T-helper 1 cell (primary cell): ENCODE measurements at regions not wholly inside any gene's neighbourhood (a gene's known extent, or its start where the extent isn't known, plus 50 kb on each side); places are given as distances from the start of the nearest gene placed in this dataset.
"Not testable (repeated sequence)": the region's sequence is repeated elsewhere in the genome, so short reads cannot be mapped to it uniquely, and the experiment has no call there.

Source experiments
- DNase-seq, 5 donors: peaks; one replicate each; pipeline ENCODE4 v3.0.0-alpha.2; 2012 to 2020

DNA sequence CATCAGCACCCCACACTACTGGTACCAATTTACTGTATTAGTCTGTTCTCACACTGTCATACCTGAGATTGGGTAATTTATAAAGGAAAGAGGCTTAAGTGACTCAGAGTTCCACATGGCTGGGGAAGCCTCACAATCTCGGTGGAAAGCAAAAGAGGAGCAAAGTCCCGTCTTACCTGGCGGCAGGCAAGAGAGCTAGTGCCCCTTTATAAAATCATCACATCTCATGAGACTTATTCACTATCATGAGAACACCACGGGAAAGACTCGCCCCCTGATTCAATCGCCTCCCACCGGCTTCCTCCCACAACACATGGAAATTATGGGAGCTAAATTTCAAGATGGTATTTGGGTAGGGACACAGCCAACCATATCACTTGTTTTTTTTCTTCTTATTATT is 717.2 kb downstream of the TRIB2 start:
- no peak for DNase-seq

DNA sequence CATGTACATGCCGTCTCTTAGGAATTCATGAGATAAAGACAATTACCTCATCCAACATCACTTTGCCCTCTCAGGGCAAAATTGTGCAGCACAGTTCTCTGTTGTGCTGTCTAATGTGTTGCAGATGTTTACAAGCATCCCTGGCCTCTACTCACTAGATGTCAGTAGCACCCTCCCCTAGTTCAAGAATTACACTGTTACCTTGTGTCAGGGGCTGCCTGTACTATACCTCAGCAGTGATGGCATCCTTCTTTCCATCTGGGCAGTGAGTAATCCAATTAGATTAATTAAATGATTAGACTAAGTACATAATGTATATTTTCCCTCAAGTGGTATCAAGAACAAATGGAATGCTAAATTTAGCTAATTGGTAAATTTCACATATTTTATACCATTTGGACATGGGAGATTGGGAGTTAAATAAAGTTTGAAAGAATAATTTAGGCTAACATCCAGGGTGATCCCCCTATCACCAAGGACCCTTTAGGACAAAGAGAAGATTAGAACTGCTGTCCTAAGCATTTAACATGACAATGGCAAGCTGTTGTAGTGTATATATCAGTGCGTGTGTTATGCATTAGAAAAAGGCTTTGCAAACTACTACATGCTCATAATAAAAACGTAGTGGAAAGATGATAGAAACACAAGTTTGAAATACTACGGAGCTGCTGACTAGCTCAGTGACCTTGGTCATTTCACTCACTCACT is 727.0 kb downstream of the TRIB2 start:
- DNase-seq = not testable (repeated sequence)

DNA sequence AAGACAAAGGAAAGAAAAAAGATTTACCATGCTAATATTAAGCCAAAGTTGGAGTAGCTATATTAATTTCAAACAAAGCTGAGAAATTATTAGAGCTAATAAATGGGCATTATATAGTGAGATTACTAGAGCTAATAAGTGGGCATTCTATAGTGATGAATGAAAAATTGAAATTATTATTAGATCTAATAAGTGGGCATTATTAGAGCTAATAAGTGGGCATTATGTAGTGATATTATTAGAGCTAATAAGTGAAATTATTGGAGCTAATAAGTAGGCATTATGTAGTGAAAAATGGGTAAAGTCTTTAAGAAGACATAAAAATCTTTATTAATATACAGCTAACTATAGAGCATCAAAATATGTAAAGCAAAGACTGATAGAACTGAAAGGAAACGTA is 745.7 kb downstream of the TRIB2 start:
- DNase-seq = no peak

DNA sequence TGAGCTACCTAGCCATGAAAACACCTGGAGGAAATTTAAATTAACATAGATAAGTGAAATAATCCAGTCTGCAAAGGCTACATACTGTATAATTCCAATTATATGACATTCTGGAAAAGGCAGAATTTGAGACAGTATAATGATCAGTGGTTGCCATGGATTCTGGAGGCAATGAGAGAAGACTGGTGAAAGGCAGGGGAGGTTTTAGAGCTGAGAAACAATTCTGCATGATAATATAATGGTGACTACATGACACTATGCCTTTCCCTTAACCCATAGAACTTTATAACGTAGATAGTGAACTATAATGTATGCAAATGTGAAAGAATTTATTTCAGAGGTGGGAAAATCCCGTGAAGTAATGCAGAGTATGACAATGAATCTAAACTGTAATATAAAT is 749.3 kb downstream of the TRIB2 start:
- no peak for DNase-seq

DNA sequence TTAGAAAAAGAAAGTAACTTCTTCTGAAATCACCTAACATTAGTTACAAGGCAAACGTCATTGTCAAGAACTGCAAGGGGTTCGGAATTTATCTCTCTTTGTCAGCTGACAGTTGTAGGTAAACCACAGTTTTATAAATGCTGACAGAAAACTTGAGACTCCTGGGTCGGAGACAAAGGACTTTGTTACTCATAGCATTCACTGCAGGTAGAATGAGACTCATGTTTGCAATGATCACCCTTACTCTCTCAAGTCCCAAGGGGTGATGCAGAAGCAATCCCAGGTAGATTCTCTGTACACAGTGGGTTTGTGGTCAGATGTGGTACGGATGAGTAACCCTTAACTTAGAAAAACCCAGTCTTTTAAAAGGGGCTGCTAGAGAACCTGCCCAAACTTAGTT is 757.8 kb downstream of the TRIB2 start:
- DNase-seq = no peak

DNA sequence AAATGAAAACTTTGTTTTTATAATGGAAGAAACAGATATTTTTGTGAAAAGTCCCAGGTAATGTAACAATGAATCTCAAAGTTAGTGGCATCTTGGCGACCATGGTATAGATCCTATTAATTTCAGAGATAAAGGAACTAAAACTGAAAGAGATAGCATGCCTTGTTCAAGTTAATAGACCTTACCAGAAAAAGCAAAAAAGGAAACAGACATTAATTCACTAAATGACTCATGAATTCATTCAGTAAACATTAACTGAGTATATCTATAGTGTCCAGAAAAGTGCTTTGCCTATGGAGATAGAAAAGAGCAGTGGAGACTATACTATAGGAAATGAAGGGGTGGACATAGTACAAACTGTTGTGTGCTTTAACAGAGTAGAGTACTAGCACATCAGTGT is 763.3 kb downstream of the TRIB2 start:
- no peak for DNase-seq

DNA sequence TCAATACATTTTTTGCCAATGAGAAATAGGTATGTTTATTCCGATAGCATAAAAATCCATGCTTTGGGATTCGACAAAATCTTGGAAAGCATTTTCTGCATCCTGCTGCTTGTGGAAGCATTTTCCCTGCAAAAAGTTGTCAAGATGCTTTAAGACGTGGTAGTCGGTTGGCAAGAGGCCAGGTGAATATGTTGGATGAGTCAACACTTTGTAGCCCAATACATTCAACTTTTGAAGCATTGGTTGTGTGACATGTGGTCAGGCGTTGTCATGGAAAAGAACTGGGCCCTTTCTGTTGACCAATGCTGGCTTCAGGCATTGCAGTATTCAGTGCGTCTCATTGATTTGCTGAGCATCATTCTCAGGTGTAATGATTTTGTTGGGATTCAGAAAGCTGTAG is 764.5 kb downstream of the TRIB2 start:
- DNase-seq = no peak

DNA sequence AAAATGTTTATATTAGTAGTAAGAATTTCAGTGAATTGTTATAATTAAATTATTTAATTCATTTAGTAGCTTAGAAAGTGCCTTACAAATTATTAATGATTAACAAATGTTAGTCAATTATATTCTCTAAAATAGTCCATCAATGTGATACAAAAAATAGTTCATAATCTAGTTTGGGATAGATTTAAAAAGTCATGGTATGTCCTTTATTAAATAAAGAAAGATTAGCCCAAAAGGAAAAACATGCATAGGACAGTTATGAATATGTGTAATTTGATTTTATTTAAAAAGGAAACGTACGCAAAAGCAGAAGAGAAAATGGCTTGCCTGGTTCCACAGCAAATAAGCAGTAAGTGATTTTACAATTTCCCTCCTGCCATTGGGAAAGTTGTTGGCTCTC is 768.5 kb downstream of the TRIB2 start:
- no peak for DNase-seq

DNA sequence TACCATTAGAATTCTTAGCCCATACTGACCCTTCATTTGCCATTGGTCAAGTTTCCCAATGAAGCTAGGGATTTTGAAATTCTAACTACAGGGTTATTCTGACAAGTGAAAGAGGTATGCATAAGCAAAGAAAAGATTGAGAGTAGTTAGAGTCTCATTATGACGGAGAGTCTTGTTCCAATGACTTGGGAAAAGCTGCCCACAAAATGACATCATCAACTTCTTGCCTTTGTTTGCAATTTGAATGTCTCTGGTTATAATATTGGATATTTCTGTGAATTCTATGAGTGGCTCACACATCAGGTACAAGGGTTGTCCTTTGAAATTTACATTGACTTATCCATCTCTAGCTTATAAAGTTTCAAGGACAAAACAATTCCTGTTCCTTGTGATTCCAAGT is 772.2 kb downstream of the TRIB2 start:
- DNase-seq = no peak

DNA sequence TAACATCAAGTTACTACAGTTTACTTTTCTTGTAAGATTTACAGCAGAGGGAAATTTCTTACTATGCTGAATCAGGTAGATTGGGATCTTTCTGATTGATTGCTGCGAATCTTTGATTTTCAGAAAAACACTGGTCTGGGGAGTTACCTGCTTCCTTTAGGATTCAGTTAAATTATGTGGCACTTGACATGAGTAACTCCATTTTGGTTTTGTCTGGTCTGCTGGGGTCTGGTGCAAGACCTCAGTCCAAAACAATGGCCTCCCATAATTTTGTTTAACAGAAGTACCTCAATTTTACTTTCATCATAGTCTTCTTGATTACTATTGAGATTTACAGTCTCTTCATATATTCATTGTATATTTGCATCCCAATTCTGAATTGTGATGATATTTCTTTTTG is 775.5 kb downstream of the TRIB2 start:
- DNase-seq = no peak

DNA sequence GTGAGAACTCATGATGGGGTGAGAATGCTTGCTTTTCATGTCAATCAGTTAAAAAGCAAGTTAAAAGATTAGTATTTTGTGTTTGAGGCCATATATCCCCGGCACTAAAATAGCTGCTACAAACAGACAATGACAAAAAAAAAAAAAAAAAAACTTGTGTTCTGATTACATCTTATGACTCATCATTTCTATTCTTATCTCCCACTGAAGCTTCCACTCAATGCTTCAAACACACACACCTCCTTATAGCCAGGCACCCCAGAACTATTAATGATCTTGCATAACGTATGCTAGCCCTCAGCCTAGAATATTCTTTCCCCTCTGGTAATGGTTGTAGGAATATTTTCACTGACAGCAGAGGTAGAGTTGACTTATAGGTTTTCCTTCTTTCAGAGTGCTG is 778.3 kb downstream of the TRIB2 start:
- DNase-seq = no peak

DNA sequence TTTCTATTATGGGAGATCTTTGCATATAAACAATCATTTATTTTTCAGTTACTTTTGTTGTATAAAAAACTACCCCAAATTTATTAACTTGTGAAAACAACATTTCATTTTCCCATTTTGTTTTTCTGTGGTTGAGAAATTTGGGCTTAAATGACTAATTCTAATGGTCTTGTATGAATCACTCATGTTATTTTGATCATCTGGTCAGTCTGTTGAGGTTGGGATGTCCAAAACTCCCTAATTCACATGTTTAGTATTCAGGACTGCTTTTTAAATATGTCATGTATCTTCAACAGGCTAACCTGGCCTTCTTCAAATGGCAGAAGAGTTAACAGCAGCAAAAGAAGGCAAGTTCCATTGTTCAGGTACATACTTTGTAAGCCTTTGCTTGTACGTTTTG is 788.1 kb downstream of the TRIB2 start:
- DNase-seq = no peak

DNA sequence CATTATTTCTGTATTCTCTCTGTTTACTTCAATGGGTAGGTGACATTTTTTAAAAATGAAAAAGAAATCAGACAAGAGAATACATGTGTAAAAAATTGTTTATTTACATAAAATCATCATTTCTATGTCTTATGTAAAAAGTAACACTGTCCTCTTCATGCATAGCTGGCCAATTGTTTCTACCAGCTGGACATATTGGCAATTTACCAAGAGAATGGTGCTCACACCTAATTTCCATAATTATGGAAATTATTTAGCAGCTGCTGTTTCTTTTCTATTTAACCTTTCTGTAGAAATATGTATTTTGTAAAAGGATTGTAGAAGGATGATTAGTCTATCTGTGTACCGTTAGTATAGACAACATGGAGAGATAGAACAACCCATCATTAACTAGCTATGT is 791.9 kb downstream of the TRIB2 start:
- DNase-seq = no peak

DNA sequence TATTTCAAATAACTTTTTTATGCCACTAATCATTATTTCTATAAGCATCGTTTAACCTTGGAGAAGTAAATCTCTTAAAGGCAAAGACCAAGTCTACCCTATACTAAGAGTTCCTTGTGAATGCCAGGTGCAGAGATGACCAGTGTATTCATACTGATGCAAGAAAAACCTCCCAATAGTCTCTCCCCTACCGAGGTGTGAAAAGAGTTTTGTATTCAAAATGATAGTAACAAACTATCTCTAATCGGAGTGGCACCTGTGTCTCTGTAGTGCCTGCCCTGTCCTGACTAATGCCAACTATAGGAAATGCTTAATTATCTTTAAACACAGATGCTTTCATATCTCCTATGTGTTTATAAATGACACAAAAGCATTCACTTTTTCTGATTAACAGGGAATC is 798.5 kb downstream of the TRIB2 start:
- DNase-seq = no peak

DNA sequence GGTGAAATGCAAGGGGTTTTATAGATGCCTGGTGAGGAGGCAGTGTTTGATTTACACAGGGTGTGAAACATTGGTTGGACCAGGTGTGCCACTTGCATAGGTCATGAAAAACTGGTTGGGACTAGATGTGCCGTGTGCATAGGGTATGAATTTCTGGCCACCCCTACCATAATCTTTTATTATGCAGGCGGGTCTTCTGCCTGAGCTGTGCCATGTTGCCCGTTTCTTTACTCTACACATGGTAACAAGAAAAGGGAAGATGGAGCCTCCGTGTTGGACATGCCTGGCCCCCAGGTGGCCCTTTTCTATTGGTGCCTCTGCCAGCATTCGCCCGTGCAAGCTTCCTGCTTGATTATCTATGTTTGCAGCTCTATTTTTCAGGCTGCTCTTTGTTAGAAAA is 805.4 kb downstream of the TRIB2 start:
- DNase-seq = no peak

DNA sequence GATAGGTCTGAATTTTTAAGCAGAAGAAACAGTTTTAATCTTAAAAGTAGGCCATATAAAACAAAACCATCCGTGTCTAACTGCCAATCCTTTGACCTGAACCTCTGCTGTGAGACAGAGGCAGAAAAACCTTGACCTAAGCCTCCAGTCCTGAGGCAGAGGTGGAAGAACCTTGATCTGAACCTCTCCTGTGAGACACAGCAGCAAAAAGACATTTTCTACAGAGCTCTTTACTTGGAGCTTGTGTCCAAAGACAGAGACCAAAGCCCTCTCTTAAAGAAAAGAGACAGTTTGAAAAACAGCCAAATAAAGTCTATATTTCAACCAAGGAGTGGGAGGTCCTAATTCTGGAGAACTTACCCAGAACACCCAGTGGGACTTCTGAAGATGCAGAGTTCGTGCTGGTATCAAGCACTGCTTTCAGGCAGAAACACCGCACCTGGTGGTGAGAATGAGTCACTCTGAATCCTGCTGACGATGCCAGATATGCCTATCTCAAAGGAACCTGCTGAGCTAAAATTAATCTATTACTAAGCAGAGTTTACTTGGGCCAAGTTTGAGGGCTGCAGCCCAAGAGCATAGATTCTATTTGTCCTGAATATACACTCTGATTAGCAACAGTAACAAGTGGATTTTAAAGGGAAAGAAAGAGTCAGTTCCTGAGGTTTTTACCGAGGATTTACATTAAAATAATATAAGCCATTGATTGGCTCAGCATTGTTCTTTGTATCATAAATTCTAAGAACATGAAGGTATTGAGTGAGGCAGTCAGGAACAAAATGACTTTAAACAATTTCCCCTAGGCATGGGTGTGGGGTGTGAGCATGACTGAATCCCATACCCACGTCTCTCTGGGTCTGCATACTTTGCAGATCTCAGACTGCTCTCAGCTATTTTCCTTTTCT is 806.4 kb downstream of the TRIB2 start:
- no peak for DNase-seq

DNA sequence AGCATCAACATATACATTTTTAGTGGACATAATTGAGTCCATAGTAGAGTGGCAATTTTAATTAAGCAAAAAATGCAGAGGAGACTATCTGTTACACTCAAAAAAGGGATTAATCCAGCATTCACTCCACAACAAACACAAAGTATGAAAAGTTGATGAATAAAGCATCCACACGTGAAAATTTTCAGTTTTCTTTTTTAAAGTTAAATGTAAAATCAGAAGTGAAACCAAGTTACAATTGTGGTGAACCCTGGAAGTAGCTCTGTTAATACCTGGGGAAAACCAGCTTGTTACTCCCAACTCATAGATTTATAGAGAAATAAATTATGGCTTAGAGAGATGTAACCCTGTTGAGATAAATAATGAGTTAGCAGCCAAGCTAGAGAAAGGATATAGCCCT is 807.8 kb downstream of the TRIB2 start:
- no peak for DNase-seq

DNA sequence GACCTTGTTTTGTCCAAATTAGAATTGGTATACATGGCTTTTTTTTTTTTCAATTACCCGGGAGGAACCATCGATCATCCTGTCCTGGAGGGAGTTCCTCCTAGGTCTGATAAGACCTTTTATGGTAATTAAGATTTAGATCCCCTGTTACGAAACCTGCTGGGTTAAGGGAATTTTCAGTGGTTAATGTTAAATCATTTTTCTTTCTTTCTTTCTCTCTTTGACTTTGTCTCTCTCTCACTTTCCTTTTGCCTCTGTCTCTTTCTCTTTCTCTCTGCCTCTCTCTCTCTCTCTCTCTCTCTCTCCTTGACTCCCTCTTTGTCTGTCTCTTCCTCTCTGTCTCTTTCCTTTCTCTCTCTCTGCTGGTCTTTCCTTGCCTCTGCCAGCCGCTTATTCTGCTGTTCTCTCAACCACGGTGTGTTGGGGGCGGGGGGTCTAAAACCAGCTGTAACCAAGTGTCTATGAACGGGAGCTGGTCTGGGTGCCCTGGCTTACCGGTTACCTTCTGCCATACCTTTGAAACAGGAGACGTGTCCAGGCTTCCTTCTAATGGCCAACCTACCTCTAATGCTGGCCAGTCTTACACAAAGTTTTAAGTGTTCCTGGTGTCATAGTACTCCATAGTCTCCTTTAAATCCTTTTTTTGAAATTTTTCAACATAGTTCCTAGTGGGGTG is 815.1 kb downstream of the TRIB2 start:
- not testable (repeated sequence) for DNase-seq

DNA sequence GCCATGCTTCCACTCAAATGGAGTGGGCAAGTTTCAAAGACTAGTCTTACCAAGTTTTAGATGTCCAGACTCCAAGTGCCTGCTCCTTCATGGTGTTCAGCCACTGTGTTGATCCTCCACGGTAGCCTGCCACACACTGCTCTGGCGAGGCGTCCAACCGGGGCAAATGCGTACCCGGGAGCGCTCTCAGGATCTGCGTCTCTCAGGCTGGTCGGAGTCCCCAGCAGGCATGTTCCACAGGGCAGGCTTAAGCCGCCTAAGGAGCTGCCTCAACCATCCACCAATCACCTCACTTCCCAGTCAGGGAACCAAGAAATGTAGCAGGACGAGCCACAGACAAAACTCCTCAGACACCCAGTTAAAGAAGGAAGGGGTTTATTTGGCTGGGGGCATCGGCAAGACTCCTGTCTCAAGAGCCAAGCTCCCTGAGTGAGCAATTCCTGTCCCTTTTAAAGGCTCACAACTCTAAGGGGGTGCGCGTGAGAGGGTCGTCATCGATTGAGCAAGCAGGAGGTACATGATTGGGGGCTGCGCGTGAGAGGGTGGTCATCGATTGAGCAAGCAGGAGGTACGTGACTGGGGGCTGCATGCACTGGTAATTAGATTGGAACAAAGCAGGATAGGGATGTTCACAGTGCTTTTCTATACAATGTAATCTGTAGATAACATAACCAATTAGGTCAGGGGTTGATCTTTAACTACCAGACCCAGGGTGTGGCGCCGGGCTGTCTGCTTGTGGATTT is 816.2 kb downstream of the TRIB2 start:
- DNase-seq = not testable (repeated sequence)

DNA sequence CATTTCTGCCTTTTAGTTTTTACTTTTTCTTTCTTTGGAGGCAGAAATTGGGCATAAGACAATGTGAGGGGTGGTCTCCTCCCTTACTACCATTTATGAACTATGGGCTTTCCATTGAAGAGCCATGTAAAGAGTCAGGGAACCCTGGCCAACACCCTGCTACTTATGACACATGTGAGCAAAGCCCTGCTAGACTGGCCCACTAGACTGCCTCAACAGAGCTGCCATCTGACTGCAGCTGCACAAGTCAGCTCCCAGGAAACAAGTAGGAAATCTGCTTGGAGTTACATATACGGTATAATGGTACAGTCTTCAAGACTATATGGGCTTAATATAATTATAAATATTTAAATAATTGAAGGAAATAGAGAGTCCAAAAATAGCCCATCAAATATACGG is 816.8 kb downstream of the TRIB2 start:
- DNase-seq = no peak

DNA sequence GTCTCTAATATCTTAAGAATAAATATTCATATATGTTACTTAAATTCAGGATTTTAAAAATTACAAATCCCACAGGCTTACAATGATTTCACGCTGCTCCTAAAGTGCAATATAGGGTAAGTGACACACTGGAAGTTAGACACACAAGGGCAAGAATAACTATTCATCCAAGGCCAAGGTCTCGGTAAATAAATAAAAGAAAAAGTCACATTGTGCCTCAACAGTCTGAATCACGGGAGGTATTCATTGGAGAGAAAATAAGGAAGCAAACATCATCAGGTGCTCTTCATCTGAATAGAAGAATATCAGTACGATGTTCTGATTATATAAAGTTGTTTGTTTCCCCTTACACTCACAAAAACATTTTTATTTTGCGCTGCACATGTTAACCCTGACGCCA is 820.2 kb downstream of the TRIB2 start:
- DNase-seq = no peak

DNA sequence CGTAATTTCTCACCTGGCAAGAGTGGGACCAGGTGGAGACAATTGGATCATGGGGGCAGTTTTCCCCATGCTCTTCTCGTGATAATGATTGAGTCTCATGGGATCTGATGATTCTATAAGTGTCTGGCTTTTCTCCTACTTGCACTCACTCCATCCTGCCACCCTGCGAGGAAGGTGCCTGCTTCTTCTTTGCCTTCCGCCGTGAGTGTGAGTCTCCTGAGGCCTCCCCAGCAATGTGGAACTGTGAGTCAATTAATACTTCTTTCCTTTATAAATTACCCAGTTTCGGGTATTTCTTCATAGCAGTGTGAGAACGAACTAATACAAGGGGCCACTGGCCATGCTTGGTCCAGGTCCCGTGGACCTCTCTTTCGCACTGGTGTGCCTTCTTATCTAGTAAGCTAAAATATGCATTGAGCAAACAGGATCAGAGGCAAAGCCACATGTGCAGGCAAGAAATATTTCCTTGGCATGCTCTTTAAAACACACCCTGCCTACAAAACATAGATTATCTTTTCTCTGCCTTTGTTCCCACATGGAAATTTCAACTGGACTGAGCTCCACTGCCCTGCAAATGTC is 821.1 kb downstream of the TRIB2 start:
- DNase-seq = no peak

DNA sequence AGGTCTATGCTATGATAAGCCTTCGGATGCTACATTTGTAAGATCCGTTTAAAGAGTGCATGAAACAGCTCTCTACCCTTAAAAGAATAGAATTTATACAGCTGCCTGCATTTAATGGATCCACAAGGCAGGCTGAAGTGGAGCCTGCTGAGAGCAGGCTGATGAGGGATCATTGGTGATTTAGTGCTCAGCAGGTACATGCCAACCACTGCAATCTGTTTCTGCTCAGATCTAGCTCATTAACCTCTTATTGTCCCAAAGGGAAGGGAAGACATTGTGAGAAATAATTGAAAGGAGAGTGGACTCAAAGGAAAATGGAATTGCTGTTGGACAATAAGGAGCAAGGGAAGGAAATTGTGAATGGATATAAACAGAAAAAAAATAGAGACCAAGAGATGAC is 822.6 kb downstream of the TRIB2 start:
- DNase-seq = no peak
